ENCODE measurements at regions not wholly inside any gene's neighbourhood (a gene's known extent, or its start where the extent isn't known, plus 50 kb on each side); places are given as distances from the start of the nearest gene placed in this dataset.
"Not testable (repeated sequence)": the region's sequence is repeated elsewhere in the genome, so short reads cannot be mapped to it uniquely, and the experiment has no call there.

GRCh38 chr11:37371346-37371970 is 773.4 kb upstream of the RAG2 start:
- no peak for DNase-seq

- no peak for DNase-seq
Observed at GRCh38 chr11:37370817-37371216, 772.8 kb upstream of the RAG2 start.

DNA sequence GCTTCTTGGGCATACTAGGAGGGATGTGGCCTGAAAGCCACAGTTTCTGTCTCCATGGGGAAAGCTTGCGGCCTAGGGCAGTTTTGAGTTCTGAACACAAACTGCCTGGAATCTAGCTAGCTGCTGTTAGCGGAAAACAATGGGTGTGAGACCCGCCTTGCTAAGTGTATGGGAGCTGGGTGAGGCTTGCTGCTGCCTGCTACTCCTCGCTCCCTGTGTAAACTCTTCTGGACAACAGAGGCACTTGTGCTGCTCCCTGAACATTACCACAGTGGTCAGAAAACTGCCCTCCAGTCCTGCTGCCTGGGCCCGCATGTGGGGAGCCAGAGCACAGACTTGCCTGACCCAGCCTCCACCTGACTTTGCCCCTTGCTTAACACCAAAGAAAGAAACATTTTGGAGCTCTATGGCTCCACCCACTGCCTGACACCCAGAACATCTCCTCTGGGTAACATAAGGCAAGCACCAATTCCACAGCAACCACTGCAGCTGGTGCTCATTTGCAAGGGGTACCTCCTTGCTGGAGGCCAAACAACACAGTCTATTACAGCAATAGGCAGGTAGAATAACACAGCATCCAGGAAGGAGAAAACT is 766.3 kb upstream of the RAG2 start:
- no peak for DNase-seq

- DNase-seq: no peak
Observed at GRCh38 chr11:37353192-37353591, 755.2 kb upstream of the RAG2 start.

- DNase-seq: no peak
Observed at GRCh38 chr11:37352485-37352884, 754.4 kb upstream of the RAG2 start.

DNA sequence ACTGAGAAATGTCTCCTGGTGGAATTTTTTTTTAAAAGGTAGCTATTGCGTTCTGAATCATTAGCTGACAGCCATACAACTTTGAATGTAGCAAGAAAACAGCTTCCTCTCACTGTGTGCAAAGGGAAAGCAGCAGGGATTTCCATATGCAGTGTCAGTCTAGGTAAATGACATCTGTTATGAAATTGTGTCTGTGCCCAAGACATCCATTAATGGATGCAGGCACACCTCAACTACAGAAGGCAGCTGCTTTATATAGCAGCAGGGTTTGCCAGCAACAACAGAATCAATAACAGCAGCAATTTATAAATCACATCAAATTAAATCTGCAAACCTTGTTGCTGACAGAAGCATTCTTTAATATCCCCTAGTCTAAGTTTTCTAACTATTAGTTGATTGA is 745.3 kb upstream of the RAG2 start:
- DNase-seq: no peak

DNA sequence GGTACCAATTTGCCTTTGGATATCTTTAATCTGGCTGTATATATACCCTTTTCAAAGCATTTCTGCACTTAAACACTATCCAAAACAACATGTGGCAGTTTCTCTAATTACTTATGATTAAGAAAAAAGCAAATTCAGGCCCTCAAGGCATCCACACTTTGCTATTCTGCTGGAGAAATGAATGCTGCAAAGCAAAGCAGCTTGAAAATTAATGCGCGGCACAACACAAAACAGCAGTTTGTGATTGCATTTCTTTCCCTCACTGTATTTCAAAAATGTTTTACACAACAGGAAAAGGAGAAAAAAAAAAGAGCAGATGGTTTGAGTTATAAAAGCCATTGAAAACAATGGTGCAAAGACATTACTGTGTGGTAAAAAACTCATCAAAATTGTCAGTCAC is 738.4 kb upstream of the RAG2 start:
- no peak for DNase-seq

DNA sequence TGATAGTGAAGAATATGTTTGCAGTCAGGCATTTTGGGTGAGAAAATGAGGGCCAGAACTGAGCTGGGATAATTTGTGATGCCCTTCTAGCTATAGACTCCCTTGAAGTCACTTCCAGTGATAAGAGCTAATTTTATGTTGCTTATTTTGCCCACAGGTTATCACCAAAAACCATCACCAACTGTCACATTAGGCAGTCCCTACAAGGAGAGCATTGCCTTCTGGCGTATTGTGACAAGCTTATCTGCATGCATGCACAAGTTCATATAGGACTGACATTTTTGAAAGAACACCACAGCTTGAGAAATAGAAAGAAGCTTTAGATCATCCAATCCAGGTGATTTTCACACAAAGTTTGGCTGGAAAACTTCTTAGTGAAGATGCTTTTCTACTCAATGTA is 735.3 kb upstream of the RAG2 start:
- no peak for DNase-seq

- no peak for DNase-seq
Observed at GRCh38 chr11:37323843-37324242, 725.8 kb upstream of the RAG2 start.

GRCh38 chr11:37322333-37323194 is 724.5 kb upstream of the RAG2 start:
- no peak for DNase-seq

GRCh38 chr11:37320921-37321320 is 722.9 kb upstream of the RAG2 start:
- no peak for DNase-seq

GRCh38 chr11:37317803-37318202 is 719.8 kb upstream of the RAG2 start:
- no peak for DNase-seq

DNA sequence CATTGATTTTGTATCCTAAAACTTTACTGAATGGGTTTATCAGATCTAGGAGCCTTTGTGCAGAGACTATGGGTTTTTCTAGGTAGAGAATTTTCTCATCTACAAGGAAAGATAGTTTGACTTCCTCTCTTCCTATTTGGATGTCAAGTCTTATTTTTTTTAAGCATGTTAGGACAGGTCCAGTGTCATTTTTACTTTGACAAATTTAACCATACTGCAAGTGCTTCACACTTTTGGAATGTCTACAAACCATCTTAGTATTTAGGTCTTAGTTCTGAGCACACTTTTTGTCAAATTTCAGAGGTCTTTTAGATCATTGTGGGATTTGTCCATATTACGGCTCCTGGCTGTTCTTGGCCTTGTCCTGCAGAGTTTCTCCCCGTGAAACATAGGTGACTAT is 715.2 kb upstream of the RAG2 start:
- DNase-seq: no peak

GRCh38 chr11:37306563-37306962 is 708.5 kb upstream of the RAG2 start:
- DNase-seq: no peak

- DNase-seq: not testable (repeated sequence)
Observed at GRCh38 chr11:37301405-37301804, 703.4 kb upstream of the RAG2 start.

DNA sequence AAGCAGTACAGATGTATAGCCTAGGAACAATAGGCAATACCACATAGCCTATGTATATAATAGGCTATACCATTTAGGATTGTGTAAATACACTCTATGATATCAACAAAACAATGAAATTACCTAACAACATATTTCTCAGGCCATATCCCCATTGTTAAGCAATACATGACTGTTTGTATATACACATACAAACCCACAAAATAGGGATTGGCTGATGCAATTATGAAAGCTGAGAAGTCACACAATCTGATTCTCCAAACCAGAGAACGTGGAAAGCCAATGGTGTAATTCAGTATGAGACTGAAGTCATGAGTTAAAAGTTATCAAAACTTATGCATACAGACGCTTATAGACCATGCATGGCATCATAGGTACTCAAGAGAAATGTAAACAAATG is 700.1 kb upstream of the RAG2 start:
- DNase-seq: no peak

DNA sequence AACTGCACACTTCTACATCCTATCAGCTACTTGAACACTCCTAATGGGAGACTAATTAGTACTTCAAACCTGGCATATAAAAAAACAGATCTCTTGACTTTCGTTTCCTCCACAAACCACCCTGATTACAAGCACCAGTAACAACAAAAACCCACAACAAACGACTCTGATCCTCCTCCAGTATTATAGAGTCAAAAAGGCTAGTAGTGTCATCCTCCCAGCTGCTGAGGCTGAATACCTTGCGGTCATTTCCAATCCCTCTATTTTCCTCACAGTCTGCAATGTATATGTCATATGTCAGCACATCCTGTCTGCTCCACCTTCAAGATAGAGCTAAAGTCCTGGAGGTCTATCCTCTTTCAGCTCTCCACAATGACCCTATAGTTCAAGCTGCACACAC is 688.9 kb upstream of the RAG2 start:
- no peak for DNase-seq

GRCh38 chr11:37282367-37282766 is 684.3 kb upstream of the RAG2 start:
- DNase-seq: no peak

DNA sequence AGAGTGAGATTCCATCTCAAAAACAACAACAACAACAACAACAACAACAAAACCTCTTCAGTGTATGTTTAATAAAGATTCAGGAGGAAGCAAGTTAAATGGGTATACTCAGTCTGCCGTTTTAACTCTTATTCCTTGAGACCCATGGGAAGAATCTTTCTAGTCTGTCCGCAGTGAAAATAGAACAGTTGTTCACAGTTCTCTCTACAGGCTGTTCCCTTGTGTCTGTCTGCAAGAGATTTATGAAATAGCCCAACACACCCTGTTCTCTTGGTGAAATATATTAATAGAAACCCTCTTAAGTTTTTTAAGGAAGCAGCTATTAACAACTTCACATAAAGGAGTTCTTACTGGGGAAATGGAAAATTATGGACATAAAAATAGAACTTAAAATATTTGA is 682.2 kb upstream of the RAG2 start:
- DNase-seq: no peak

- no peak for DNase-seq
Observed at GRCh38 chr11:37277896-37278465, 679.9 kb upstream of the RAG2 start.

- no peak for DNase-seq
Observed at GRCh38 chr11:37264783-37265182, 666.7 kb upstream of the RAG2 start.

DNA sequence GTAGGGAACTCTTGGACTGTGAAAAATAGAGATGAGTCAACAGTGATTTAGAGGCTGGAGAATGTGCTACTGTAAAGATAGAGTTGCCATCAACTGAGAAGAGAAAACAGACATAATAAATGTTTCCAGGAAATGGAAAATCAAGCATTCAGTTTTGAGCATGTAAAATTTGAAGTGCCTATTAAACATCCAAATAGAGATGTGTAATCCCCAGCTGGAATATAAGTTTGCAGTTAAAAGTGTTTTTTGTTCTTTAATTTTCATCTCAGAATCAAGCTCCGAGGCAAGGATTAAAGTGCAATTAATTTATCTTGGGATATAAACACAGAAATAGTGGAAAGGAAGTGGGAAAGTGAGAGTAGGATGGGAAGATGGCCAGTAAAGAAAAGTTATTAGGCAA is 666.0 kb upstream of the RAG2 start:
- DNase-seq: no peak

GRCh38 chr11:37263467-37263866 is 665.4 kb upstream of the RAG2 start:
- not testable (repeated sequence) for DNase-seq

- no peak for DNase-seq
Observed at GRCh38 chr11:37259734-37260133, 661.7 kb upstream of the RAG2 start.

Data from activated naive CD4-positive, alpha-beta T cell (primary cell).